ENCODE measurements at regions not wholly inside any gene's neighbourhood (a gene's known extent, or its start where the extent isn't known, plus 50 kb on each side); places are given as distances from the start of the nearest gene placed in this dataset.

DNA sequence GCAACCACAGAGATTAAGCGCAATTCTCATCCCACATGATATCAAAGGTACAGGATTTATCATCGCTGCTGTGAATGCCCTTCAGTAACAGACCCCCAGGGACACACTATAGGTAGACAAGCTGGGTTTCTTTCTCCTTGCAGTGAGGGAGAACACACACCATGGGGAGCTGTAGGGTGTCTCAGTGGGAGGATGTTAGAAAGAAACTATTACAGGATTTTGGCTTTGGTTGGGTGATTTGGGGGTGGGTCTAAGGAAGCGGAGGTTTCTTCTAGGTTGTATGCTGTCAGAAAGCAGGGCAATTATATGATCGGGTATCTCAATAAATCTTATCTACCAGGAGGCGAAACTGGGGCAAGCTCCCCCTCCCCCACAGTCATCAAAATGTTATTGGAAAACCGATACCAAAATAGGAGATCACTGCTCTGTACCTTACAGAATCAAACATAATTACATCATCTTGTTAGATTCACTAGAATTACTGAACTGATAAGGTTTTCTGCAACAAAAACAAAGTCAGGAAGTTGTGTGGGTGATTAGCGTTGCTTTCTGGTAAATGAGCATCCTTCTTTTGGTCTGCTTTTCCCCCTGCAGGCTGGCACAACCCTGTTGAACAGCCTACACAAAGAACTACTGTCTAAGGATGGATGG, 209.7 kb downstream of the TEX36 start:
- H3K9ac ChIP-seq (ENCODE audit: low read depth, low read length, poor library complexity, severe bottlenecking), result no peak overlapping the region
- no peaks in the 10 kb centered on the region for H3K4me1 ChIP-seq (ENCODE audit: insufficient read depth, low read length, poor library complexity, severe bottlenecking)
- no peaks in the 10 kb centered on the region for H3K9me2 ChIP-seq (replicated peaks; ENCODE audit: low read depth, low read length)
- H2AFZ ChIP-seq (ENCODE audit: low read length), result no peak overlapping the region
- H3F3A ChIP-seq (ENCODE audit: low read depth), result no peaks in the 10 kb centered on the region
- H3K36me3 ChIP-seq (ENCODE audit: insufficient read depth, low read length), result no peaks in the 10 kb centered on the region
- no peak overlapping the region for H3K4me3 ChIP-seq (ENCODE audit: low read length, poor library complexity, severe bottlenecking)
- TF ChIP-seq EZH2phosphoT487 (IDR thresholded peaks at IDR 0.05; ENCODE audit: borderline replicate concordance), result no peak
- TF ChIP-seq, protein P1, sequence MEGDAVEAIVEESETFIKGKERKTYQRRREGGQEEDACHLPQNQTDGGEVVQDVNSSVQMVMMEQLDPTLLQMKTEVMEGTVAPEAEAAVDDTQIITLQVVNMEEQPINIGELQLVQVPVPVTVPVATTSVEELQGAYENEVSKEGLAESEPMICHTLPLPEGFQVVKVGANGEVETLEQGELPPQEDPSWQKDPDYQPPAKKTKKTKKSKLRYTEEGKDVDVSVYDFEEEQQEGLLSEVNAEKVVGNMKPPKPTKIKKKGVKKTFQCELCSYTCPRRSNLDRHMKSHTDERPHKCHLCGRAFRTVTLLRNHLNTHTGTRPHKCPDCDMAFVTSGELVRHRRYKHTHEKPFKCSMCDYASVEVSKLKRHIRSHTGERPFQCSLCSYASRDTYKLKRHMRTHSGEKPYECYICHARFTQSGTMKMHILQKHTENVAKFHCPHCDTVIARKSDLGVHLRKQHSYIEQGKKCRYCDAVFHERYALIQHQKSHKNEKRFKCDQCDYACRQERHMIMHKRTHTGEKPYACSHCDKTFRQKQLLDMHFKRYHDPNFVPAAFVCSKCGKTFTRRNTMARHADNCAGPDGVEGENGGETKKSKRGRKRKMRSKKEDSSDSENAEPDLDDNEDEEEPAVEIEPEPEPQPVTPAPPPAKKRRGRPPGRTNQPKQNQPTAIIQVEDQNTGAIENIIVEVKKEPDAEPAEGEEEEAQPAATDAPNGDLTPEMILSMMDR (conservative IDR thresholded peaks at IDR 0.05; ENCODE audit: low read length), result no peak
- 0 out of 2 replicates have a peak, but pooled peaks cover 1% of the 10 kb centered on the region for H3K9me3 ChIP-seq (ENCODE audit: insufficient read depth, low read depth, low read length)
- no peaks in the 10 kb centered on the region for H4K20me1 ChIP-seq (ENCODE audit: insufficient read depth, low read length, poor library complexity, severe bottlenecking)
- no peak overlapping the region for H3K4me2 ChIP-seq (ENCODE audit: low read depth, low read length, poor library complexity, severe bottlenecking)
- H3K27me3 ChIP-seq (ENCODE audit: insufficient read depth, low read length, poor library complexity, severe bottlenecking), result no peaks in the 10 kb centered on the region
- no peaks in the 10 kb centered on the region for H3K79me2 ChIP-seq (ENCODE audit: insufficient read depth, low read length)

DNA sequence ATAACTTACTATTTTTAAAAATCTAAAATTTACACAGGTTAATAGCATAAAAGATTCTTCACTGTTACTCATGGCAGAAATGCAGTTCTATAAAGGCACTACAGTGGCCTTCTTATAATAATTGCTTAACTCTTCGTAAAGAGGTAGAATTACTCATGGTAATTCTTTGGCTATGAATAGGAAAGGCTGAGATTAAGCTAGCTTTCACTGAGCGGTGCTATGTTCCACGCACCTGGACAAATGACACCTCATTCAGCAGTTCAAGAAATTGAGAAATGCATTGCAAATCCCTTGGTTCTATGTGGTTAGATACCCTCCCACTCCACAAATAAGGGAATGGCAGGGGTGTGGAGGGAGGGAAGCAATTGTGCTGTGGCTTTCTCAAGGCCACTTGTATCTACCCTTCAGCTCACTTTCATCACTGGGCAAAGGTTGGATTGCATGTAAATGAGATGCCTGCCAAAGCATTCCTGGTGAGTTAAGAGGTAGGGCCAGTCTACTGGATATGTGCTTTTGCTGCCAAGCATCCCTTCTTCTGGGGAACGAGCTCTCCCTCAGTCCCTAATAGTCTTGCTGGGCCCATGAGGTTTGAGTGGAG, 210.9 kb downstream of the TEX36 start:
- TF ChIP-seq, protein P1 (conservative IDR thresholded peaks at IDR 0.05; ENCODE audit: low read length), result no peak
- TF ChIP-seq EZH2phosphoT487 (IDR thresholded peaks at IDR 0.05; ENCODE audit: borderline replicate concordance), result no peak
- no peak overlapping the region for H3K9ac ChIP-seq (ENCODE audit: low read depth, low read length, poor library complexity, severe bottlenecking)
- no peak overlapping the region for H2AFZ ChIP-seq (ENCODE audit: low read length)
- no peaks in the 10 kb centered on the region for H3K9me2 ChIP-seq (replicated peaks; ENCODE audit: low read depth, low read length)
- no peak overlapping the region for H3K4me3 ChIP-seq (ENCODE audit: low read length, poor library complexity, severe bottlenecking)
- H3K4me1 ChIP-seq (ENCODE audit: insufficient read depth, low read length, poor library complexity, severe bottlenecking), result no peaks in the 10 kb centered on the region
- 0 out of 2 replicates have a peak, but pooled peaks cover 3% of the 10 kb centered on the region for H3K9me3 ChIP-seq (ENCODE audit: insufficient read depth, low read depth, low read length)
- H4K20me1 ChIP-seq (ENCODE audit: insufficient read depth, low read length, poor library complexity, severe bottlenecking), result no peaks in the 10 kb centered on the region
- H3F3A ChIP-seq (ENCODE audit: low read depth), result no peaks in the 10 kb centered on the region
- H3K27me3 ChIP-seq (ENCODE audit: insufficient read depth, low read length, poor library complexity, severe bottlenecking), result no peaks in the 10 kb centered on the region
- no peaks in the 10 kb centered on the region for H3K79me2 ChIP-seq (ENCODE audit: insufficient read depth, low read length)
- no peaks in the 10 kb centered on the region for H3K36me3 ChIP-seq (ENCODE audit: insufficient read depth, low read length)
- no peak overlapping the region for H3K4me2 ChIP-seq (ENCODE audit: low read depth, low read length, poor library complexity, severe bottlenecking)

DNA sequence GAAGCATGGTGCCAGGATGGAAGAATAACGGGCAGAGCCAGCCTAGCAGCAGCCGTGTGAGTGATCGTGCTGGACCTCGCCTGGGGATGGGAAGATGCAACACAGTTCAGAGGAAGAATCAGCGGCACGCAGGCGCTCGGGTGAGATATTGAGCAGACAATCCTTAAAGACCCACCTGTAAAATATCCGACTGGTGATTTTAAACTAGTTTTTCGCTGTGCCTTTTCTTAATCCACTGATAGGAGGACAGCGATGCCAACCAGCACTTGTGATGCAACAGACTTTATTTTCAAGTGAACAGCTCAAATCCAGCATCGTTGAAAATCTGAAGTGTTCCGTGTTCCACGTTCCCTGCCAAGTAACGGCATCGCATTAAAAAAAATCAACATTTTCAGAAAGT, 214.7 kb downstream of the TEX36 start:
- no peak for TF ChIP-seq EZH2phosphoT487 (IDR thresholded peaks at IDR 0.05; ENCODE audit: borderline replicate concordance)
- TF ChIP-seq, protein P1 (conservative IDR thresholded peaks at IDR 0.05; ENCODE audit: low read length), result no peak
- no peaks in the 10 kb centered on the region for H3K27me3 ChIP-seq (ENCODE audit: insufficient read depth, low read length, poor library complexity, severe bottlenecking)

More for the DNA sequence above, 214.7 kb downstream of the TEX36 start:
- no peak overlapping the region for H3K9ac ChIP-seq (ENCODE audit: low read depth, low read length, poor library complexity, severe bottlenecking)
- H3K4me2 ChIP-seq (ENCODE audit: low read depth, low read length, poor library complexity, severe bottlenecking), result no peak overlapping the region
- H2AFZ ChIP-seq (ENCODE audit: low read length), result no peak overlapping the region
- no peaks in the 10 kb centered on the region for H3K36me3 ChIP-seq (ENCODE audit: insufficient read depth, low read length)
- H3K4me1 ChIP-seq (ENCODE audit: insufficient read depth, low read length, poor library complexity, severe bottlenecking), result no peaks in the 10 kb centered on the region
- H3K79me2 ChIP-seq (ENCODE audit: insufficient read depth, low read length), result no peaks in the 10 kb centered on the region
- no peaks in the 10 kb centered on the region for H3K9me2 ChIP-seq (replicated peaks; ENCODE audit: low read depth, low read length)
- no peaks in the 10 kb centered on the region for H4K20me1 ChIP-seq (ENCODE audit: insufficient read depth, low read length, poor library complexity, severe bottlenecking)
- H3K9me3 ChIP-seq (ENCODE audit: insufficient read depth, low read depth, low read length), result 0 out of 2 replicates have a peak, but pooled peaks cover 3% of the 10 kb centered on the region
- no peaks in the 10 kb centered on the region for H3F3A ChIP-seq (ENCODE audit: low read depth)
- no peak overlapping the region for H3K4me3 ChIP-seq (ENCODE audit: low read length, poor library complexity, severe bottlenecking)
